H9 (cell line): ENCODE measurements at regions not wholly inside any gene's neighbourhood (a gene's known extent, or its start where the extent isn't known, plus 50 kb on each side); places are given as distances from the start of the nearest gene placed in this dataset.

ENCODE experiments used
- DNase-seq: peaks from one replicate; pipeline ENCODE4 v3.0.0-alpha.2; 2017
- H2AFZ ChIP-seq: one replicate; pipeline ENCODE4 v1.6.1; 2013; ENCODE audit warnings: mild to moderate bottlenecking, low read length, control low read depth, moderate library complexity
- H2AK5ac ChIP-seq: 2 replicates; pipeline ENCODE4 v1.6.1; 2013; ENCODE audit warnings: low read length, control low read depth, mixed read lengths; ENCODE audit not compliant: insufficient read length
- H2BK120ac ChIP-seq: one replicate; pipeline ENCODE4 v1.6.1; 2013; ENCODE audit warnings: low read depth, mild to moderate bottlenecking, low read length, control low read depth, inconsistent platforms; ENCODE audit not compliant: poor library complexity, severe bottlenecking
- H2BK12ac ChIP-seq: 2 replicates; pipeline ENCODE4 v1.6.1; 2013; ENCODE audit warnings: low read length, control low read depth, mixed read lengths, low read depth; ENCODE audit not compliant: insufficient read length
- H2BK15ac ChIP-seq: 2 replicates; pipeline ENCODE4 v1.6.1; 2013; ENCODE audit warnings: low read depth, low read length, control low read depth
- H2BK20ac ChIP-seq: one replicate; pipeline ENCODE4 v1.6.1; 2013; ENCODE audit warnings: low read depth, mild to moderate bottlenecking, low read length, control low read depth, inconsistent platforms; ENCODE audit not compliant: poor library complexity, severe bottlenecking
- H2BK5ac ChIP-seq: 2 replicates; pipeline ENCODE4 v1.6.1; 2013; ENCODE audit warnings: low read length, control low read depth, mixed read lengths; ENCODE audit not compliant: insufficient read length
- H3K14ac ChIP-seq: 2 replicates; pipeline ENCODE4 v1.6.1; 2013; ENCODE audit warnings: low read length, control low read depth; ENCODE audit not compliant: insufficient read depth
- H3K18ac ChIP-seq: 2 replicates; pipeline ENCODE4 v1.6.1; 2013; ENCODE audit warnings: low read depth, mild to moderate bottlenecking, mixed read lengths, low read length, control low read depth; ENCODE audit not compliant: insufficient read length
- H3K23ac ChIP-seq: 2 replicates; pipeline ENCODE4 v1.6.1; 2013; ENCODE audit warnings: low read length, control low read depth, mixed read lengths, low read depth; ENCODE audit not compliant: insufficient read length
- H3K23me2 ChIP-seq: 2 replicates; pipeline ENCODE4 v1.6.1; 2013; ENCODE audit warnings: low read depth, mild to moderate bottlenecking, mixed read lengths, low read length, control low read depth; ENCODE audit not compliant: insufficient read length, poor library complexity, severe bottlenecking
- H3K27ac ChIP-seq: 2 replicates; pipeline ENCODE4 v1.5.1; 2013; ENCODE audit warnings: low read length, control low read depth, mixed read lengths, low read depth; ENCODE audit not compliant: insufficient read length
- H3K27me3 ChIP-seq: 2 replicates; pipeline ENCODE4 v1.6.1; 2013; ENCODE audit warnings: low read length, control low read depth, inconsistent platforms; ENCODE audit not compliant: insufficient read depth
- H3K4ac ChIP-seq: 2 replicates; pipeline ENCODE4 v1.6.1; 2013; ENCODE audit warnings: low read depth, mild to moderate bottlenecking, control low read depth, inconsistent platforms, low read length, moderate library complexity
- H3K4me1 ChIP-seq: 2 replicates; pipeline ENCODE4 v1.6.1; 2013; ENCODE audit warnings: low read length, control low read depth, inconsistent platforms; ENCODE audit not compliant: insufficient read depth
- H3K4me2 ChIP-seq: 2 replicates; pipeline ENCODE4 v1.6.1; 2013; ENCODE audit warnings: low read length, control low read depth, mixed read lengths; ENCODE audit not compliant: insufficient read length, insufficient read depth
- H3K56ac ChIP-seq: 2 replicates; pipeline ENCODE4 v1.6.1; 2013; ENCODE audit warnings: low read depth, mild to moderate bottlenecking, mixed read lengths, low read length, control low read depth; ENCODE audit not compliant: insufficient read length
- H3K79me1 ChIP-seq: 2 replicates; pipeline ENCODE4 v1.6.1; 2013; ENCODE audit warnings: low read depth, mild to moderate bottlenecking, moderate library complexity, low read length, control low read depth, inconsistent platforms; ENCODE audit not compliant: insufficient read depth, poor library complexity, severe bottlenecking
- H3K79me2 ChIP-seq: 2 replicates; pipeline ENCODE4 v1.6.1; 2013; ENCODE audit warnings: low read length, control low read depth, inconsistent platforms; ENCODE audit not compliant: insufficient read depth
- H3K9ac ChIP-seq: 2 replicates; pipeline ENCODE4 v1.6.1; 2013; ENCODE audit warnings: low read length, control low read depth, mixed read lengths; ENCODE audit not compliant: insufficient read length; ENCODE audit errors: extremely low read depth
- H3K9me3 ChIP-seq: one replicate; pipeline ENCODE4 v1.6.1; 2013; ENCODE audit warnings: low read depth, low read length, inconsistent platforms; ENCODE audit not compliant: control insufficient read depth
- H3T11ph ChIP-seq: one replicate; pipeline ENCODE4 v1.6.1; 2013; ENCODE audit warnings: mild to moderate bottlenecking, low read length, control low read depth, inconsistent platforms
- H4K20me1 ChIP-seq: one replicate; pipeline ENCODE4 v1.6.1; 2013; ENCODE audit not compliant: control insufficient read depth, insufficient read length, insufficient read depth
- H4K5ac ChIP-seq: 2 replicates; pipeline ENCODE4 v1.6.1; 2013; ENCODE audit warnings: low read depth, mild to moderate bottlenecking, mixed read lengths, low read length, control low read depth; ENCODE audit not compliant: insufficient read length
- H4K8ac ChIP-seq: replicated peaks from 2 replicates; pipeline ENCODE4 v1.6.1; 2013; ENCODE audit warnings: low read length, control low read depth, mixed read lengths, low read depth; ENCODE audit not compliant: insufficient read length
- H4K91ac ChIP-seq: 2 replicates; pipeline ENCODE4 v1.6.1; 2013; ENCODE audit warnings: low read depth, mild to moderate bottlenecking, moderate library complexity, mixed read lengths, low read length, control low read depth; ENCODE audit not compliant: insufficient read length
- H3K27ac Mint-ChIP-seq, 3 experiments: 2 replicates in 2 of 3; 3 replicates in 1 of 3; pipeline ENCODE4 v1.8.0; 2020 to 2021; ENCODE audit warnings: mixed read lengths in 3 of 3, mild to moderate bottlenecking in 1 of 3, moderate library complexity in 1 of 3
- H3K27me3 Mint-ChIP-seq: 2 replicates; pipeline ENCODE4 v1.8.0; 2021; ENCODE audit warnings: low read depth, mild to moderate bottlenecking, moderate library complexity, mixed read lengths
- H3K36me3 Mint-ChIP-seq, 3 experiments: 2 replicates in 2 of 3; 3 replicates in 1 of 3; pipeline ENCODE4 v1.8.0; 2020 to 2021; ENCODE audit warnings: low read depth in 3 of 3, mixed read lengths in 3 of 3; ENCODE audit not compliant: insufficient read depth in 1 of 3
- H3K4me1 Mint-ChIP-seq, 2 experiments: 2 replicates each; pipeline ENCODE4 v1.8.0; 2020; ENCODE audit warnings: mixed read lengths in 2 of 2
- H3K4me3 Mint-ChIP-seq, 2 experiments: 2 replicates in 1 of 2; 3 replicates in 1 of 2; pipeline ENCODE4 v1.8.0; 2020 to 2021; ENCODE audit warnings: mild to moderate bottlenecking in 2 of 2, mixed read lengths in 2 of 2, moderate library complexity in 1 of 2
- H3K9me3 Mint-ChIP-seq, 2 experiments: 2 replicates in 1 of 2; 3 replicates in 1 of 2; pipeline ENCODE4 v1.8.0; 2020; ENCODE audit warnings: mild to moderate bottlenecking in 2 of 2, mixed read lengths in 2 of 2, moderate library complexity in 1 of 2
- WGBS: extraction: QIAGEN DNeasy Blood & Tissue Kit; methylation state at CpG from one replicate; pipeline ENCODE4 v1.1.7; 2013; ENCODE audit warnings: missing lambda C conversion rate, low lambda C conversion rate, mixed read lengths; ENCODE audit not compliant: insufficient read length; ENCODE audit errors: extremely low coverage; 5-methylcytosine and 5-hydroxymethylcytosine counted together
- TF ChIP-seq, protein P1 (sequence below): fragments of 200-600 bp; sonication (generic); conservative IDR thresholded peaks from 3 replicates; pipeline ENCODE4 v1.8.0; 2021; ENCODE audit warnings: antibody characterized with exemption, mild to moderate bottlenecking

DNA sequence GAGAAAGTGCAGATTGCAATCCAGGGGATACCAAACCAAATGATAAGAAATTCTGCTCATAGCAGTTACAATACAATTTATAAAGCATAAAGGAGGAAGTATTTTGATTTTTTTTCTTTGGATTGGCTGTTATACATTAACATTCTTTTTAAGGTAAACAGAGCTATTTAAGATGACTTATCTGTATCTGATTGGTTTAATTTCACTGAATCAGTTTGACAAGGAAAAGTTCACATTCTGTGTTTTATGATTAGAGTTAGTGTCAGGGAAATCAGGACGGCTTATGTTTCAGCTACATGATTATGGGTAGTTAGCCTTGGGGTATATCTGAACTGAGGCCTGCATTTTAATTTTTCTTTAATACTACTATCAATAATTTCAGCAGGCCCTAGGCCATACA is 360.9 kb downstream of the ARL6IP6 start:
- Histone ChIP-seq H3K9ac (no peak overlapping the region), H2BK15ac (no peak overlapping the region), H2AK5ac (no peak overlapping the region), H2BK20ac (no peak overlapping the region), H2BK120ac (no peak overlapping the region), H3T11ph (no peak overlapping the region), H3K14ac (no peak overlapping the region), H4K20me1 (no peaks in the 10 kb centered on the region), H3K27me3 (no peaks in the 10 kb centered on the region), H3K4ac (no peak overlapping the region), H2BK12ac (no peak overlapping the region), H3K79me2 (no peaks in the 10 kb centered on the region), H2BK5ac (no peak overlapping the region), H3K23ac (no peak overlapping the region), H3K4me2 (no peak overlapping the region), H3K56ac (no peak overlapping the region), H4K91ac (no peak overlapping the region), H3K4me1 (no peaks in the 10 kb centered on the region), H3K9me3 (no peaks in the 10 kb centered on the region), H3K23me2 (no peaks in the 10 kb centered on the region), H2AFZ (no peak overlapping the region), H4K5ac (no peak overlapping the region), H3K79me1 (no peaks in the 10 kb centered on the region), H3K18ac (no peak overlapping the region), H3K27ac (no peak overlapping the region), H4K8ac (no peak overlapping the region)
- no peak overlapping the region for H3K4me3 Mint-ChIP-seq
- no CpG with 5 or more reads among the region's 1 CpG for WGBS
- DNase-seq = no peak
- no peaks in the 10 kb centered on the region for H3K36me3 Mint-ChIP-seq
- H3K9me3 Mint-ChIP-seq = peaks cover 0 to 3% of the 10 kb centered on the region in 2 experiments; a peak in 1 of 5 replicates
- H3K4me1 Mint-ChIP-seq = no peaks in the 10 kb centered on the region
- TF ChIP-seq, protein P1, sequence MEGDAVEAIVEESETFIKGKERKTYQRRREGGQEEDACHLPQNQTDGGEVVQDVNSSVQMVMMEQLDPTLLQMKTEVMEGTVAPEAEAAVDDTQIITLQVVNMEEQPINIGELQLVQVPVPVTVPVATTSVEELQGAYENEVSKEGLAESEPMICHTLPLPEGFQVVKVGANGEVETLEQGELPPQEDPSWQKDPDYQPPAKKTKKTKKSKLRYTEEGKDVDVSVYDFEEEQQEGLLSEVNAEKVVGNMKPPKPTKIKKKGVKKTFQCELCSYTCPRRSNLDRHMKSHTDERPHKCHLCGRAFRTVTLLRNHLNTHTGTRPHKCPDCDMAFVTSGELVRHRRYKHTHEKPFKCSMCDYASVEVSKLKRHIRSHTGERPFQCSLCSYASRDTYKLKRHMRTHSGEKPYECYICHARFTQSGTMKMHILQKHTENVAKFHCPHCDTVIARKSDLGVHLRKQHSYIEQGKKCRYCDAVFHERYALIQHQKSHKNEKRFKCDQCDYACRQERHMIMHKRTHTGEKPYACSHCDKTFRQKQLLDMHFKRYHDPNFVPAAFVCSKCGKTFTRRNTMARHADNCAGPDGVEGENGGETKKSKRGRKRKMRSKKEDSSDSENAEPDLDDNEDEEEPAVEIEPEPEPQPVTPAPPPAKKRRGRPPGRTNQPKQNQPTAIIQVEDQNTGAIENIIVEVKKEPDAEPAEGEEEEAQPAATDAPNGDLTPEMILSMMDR = no peak
- no peak overlapping the region for H3K27ac Mint-ChIP-seq
- no peaks in the 10 kb centered on the region for H3K27me3 Mint-ChIP-seq
